Neural cell (in vitro differentiated cells): ENCODE measurements at regions not wholly inside any gene's neighbourhood (a gene's known extent, or its start where the extent isn't known, plus 50 kb on each side); places are given as distances from the start of the nearest gene placed in this dataset.

Experiments
- EP300 ChIP-seq: fragments of 450-650 bp; conservative IDR thresholded peaks from 2 replicates; pipeline ENCODE4 v1.6.1; 2014; ENCODE audit warnings: antibody characterized with exemption, mild to moderate bottlenecking, moderate library complexity; ENCODE audit not compliant: poor library complexity, severe bottlenecking
- EZH2 ChIP-seq: fragments of 200-600, 300-800 bp; shearing (Covaris generic), sonication (generic); IDR thresholded peaks from 2 replicates; pipeline ENCODE4 v1.6.1; 2014; ENCODE audit warnings: antibody characterized with exemption, low read length, borderline replicate concordance, mild to moderate bottlenecking; ENCODE audit not compliant: insufficient read depth, poor library complexity, severe bottlenecking
- POLR2AphosphoS5 ChIP-seq: IDR thresholded peaks from 2 replicates; pipeline ENCODE4 v1.6.1; 2012
- TAF1 ChIP-seq: IDR thresholded peaks from 2 replicates; pipeline ENCODE4 v1.6.1; 2012; ENCODE audit warnings: low read depth
- TF ChIP-seq, protein P1 (sequence below): fragments of 450-650 bp; IDR thresholded peaks from 2 replicates; pipeline ENCODE4 v1.5.1; 2014; ENCODE audit warnings: antibody characterized with exemption, mild to moderate bottlenecking, moderate library complexity; ENCODE audit not compliant: poor library complexity, severe bottlenecking

GRCh38 chrX:139025816-139026215 lies 314.3 kb upstream of the FGF13 start:
- TF ChIP-seq EZH2 (no peak), POLR2AphosphoS5 (no peak), TAF1 (no peak), EP300 (no peak)
- TF ChIP-seq, protein P1, sequence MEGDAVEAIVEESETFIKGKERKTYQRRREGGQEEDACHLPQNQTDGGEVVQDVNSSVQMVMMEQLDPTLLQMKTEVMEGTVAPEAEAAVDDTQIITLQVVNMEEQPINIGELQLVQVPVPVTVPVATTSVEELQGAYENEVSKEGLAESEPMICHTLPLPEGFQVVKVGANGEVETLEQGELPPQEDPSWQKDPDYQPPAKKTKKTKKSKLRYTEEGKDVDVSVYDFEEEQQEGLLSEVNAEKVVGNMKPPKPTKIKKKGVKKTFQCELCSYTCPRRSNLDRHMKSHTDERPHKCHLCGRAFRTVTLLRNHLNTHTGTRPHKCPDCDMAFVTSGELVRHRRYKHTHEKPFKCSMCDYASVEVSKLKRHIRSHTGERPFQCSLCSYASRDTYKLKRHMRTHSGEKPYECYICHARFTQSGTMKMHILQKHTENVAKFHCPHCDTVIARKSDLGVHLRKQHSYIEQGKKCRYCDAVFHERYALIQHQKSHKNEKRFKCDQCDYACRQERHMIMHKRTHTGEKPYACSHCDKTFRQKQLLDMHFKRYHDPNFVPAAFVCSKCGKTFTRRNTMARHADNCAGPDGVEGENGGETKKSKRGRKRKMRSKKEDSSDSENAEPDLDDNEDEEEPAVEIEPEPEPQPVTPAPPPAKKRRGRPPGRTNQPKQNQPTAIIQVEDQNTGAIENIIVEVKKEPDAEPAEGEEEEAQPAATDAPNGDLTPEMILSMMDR, result no peak
